Testis (tissue), 2 donors: ENCODE measurements at regions not wholly inside any gene's neighbourhood (a gene's known extent, or its start where the extent isn't known, plus 50 kb on each side); places are given as distances from the start of the nearest gene placed in this dataset.

Source experiments
- CTCF ChIP-seq, 3 experiments: fragments of 450-650 bp in 2 of 3; fragments of 200-600 bp in 1 of 3; sonication (generic) in 1 of 3; IDR thresholded peaks; one replicate each; pipeline ENCODE4 v1.5.1; 2016 to 2019; ENCODE audit warnings: antibody characterized with exemption in 3 of 3, mild to moderate bottlenecking in 2 of 3, moderate library complexity in 1 of 3
- POLR2A ChIP-seq: fragments of 450-650 bp; IDR thresholded peaks from one replicate; pipeline ENCODE4 v1.6.1; 2017; ENCODE audit warnings: antibody characterized with exemption, mild to moderate bottlenecking, moderate library complexity

GRCh38 chr3:103047640-103048039, 612.8 kb downstream of the ZPLD1 start:
- TF ChIP-seq CTCF (IDR thresholded peaks at IDR 0.05) (no peak), POLR2A (no peak)
